Keratinocyte (primary cell): ENCODE measurements at regions not wholly inside any gene's neighbourhood (a gene's known extent, or its start where the extent isn't known, plus 50 kb on each side); places are given as distances from the start of the nearest gene placed in this dataset.

ENCODE experiments used
- DNase-seq: peaks from one replicate; pipeline ENCODE4 v3.0.0-alpha.2; 2011; ENCODE audit warnings: low read depth, missing footprints, low spot score
- FAIRE-seq: peaks from 2 replicates; lab custom pipeline; 2011; peaks lifted over from hg19 to GRCh38; lab: Jason Lieb, UNC
- H2AFZ ChIP-seq: 2 replicates; pipeline ENCODE4 v1.6.0; 2012; ENCODE audit warnings: low read length, control low read depth, inconsistent platforms; ENCODE audit not compliant: control insufficient read depth
- H3K27ac ChIP-seq: 2 replicates; pipeline ENCODE4 v1.5.1; 2011; ENCODE audit warnings: low read length; ENCODE audit not compliant: control insufficient read depth, insufficient read depth
- H3K27me3 ChIP-seq: 3 replicates; pipeline ENCODE4 v1.6.0; 2011; ENCODE audit warnings: low read length; ENCODE audit not compliant: control insufficient read depth, insufficient read depth; ENCODE audit errors: extremely low read depth
- H3K36me3 ChIP-seq, 2 experiments: 2 replicates in 1 of 2; 3 replicates in 1 of 2; pipeline ENCODE4 v1.5.1; 2011; ENCODE audit warnings: low read length in 2 of 2, mild to moderate bottlenecking in 1 of 2; ENCODE audit not compliant: control insufficient read depth in 2 of 2, insufficient read depth in 2 of 2; ENCODE audit errors: extremely low read depth in 1 of 2
- H3K4me1 ChIP-seq: 3 replicates; pipeline ENCODE4 v1.5.1; 2011; ENCODE audit warnings: low read length; ENCODE audit not compliant: control insufficient read depth, insufficient read depth; ENCODE audit errors: extremely low read depth
- H3K4me2 ChIP-seq: 3 replicates; pipeline ENCODE4 v1.6.0; 2011; ENCODE audit warnings: low read depth, low read length; ENCODE audit not compliant: control insufficient read depth, insufficient read depth; ENCODE audit errors: extremely low read depth
- H3K4me3 ChIP-seq, 3 experiments: fragments of 200-600 bp in 1 of 3; sonication (generic) in 1 of 3; 2 replicates in 2 of 3; 3 replicates in 1 of 3; pipeline ENCODE4 v1.5.1; 2011 to 2016; ENCODE audit warnings: low read length in 3 of 3, mild to moderate bottlenecking in 3 of 3, control low read depth in 2 of 3, inconsistent platforms in 1 of 3, low read depth in 1 of 3, mixed read lengths in 1 of 3, mixed run types in 1 of 3, moderate library complexity in 1 of 3; ENCODE audit not compliant: control insufficient read depth in 2 of 3, insufficient read depth in 2 of 3; ENCODE audit errors: extremely low read depth in 1 of 3
- H3K79me2 ChIP-seq: 2 replicates; pipeline ENCODE4 v1.6.0; 2012; ENCODE audit warnings: low read length; ENCODE audit not compliant: control insufficient read depth, insufficient read depth
- H3K9ac ChIP-seq: 3 replicates; pipeline ENCODE4 v1.6.0; 2011; ENCODE audit warnings: low read length; ENCODE audit not compliant: control insufficient read depth, insufficient read depth; ENCODE audit errors: extremely low read depth
- H3K9me1 ChIP-seq: 3 replicates; pipeline ENCODE4 v1.6.0; 2011; ENCODE audit warnings: low read length; ENCODE audit not compliant: control insufficient read depth, insufficient read depth; ENCODE audit errors: extremely low read depth
- H3K9me3 ChIP-seq: 2 replicates; pipeline ENCODE4 v1.5.1; 2012; ENCODE audit warnings: low read depth, low read length; ENCODE audit not compliant: control insufficient read depth
- H4K20me1 ChIP-seq: 3 replicates; pipeline ENCODE4 v1.6.0; 2011; ENCODE audit warnings: low read length; ENCODE audit not compliant: control insufficient read depth, insufficient read depth; ENCODE audit errors: extremely low read depth
- EZH2 ChIP-seq: IDR thresholded peaks from one replicate; pipeline ENCODE4 v1.6.1; 2012; ENCODE audit warnings: inconsistent platforms, mild to moderate bottlenecking, low read length, moderate library complexity
- dilution Hi-C: fragments of 300-500 bp; cut with MboI; formaldehyde crosslinking; loops from one replicate; pipeline ENCODE4 v1.7.0; 2020; ENCODE audit warnings: low sequenced_read_pairs; ENCODE audit not compliant: extremely low pct_ligation_motif_present
- TF ChIP-seq, protein P1 (sequence below), 3 experiments: IDR thresholded peaks in 1 of 3; conservative IDR thresholded peaks in 1 of 3; optimal IDR thresholded peaks in 1 of 3; 2 replicates in 2 of 3; 3 replicates in 1 of 3; pipeline versions ENCODE3 to v1.5.1; 2011; ENCODE audit warnings: low read length in 3 of 3, mild to moderate bottlenecking in 3 of 3, moderate library complexity in 2 of 3, control low read depth in 1 of 3, inconsistent platforms in 1 of 3; ENCODE audit not compliant: insufficient read depth in 2 of 3; ENCODE audit errors: extremely low read depth in 1 of 3

DNA sequence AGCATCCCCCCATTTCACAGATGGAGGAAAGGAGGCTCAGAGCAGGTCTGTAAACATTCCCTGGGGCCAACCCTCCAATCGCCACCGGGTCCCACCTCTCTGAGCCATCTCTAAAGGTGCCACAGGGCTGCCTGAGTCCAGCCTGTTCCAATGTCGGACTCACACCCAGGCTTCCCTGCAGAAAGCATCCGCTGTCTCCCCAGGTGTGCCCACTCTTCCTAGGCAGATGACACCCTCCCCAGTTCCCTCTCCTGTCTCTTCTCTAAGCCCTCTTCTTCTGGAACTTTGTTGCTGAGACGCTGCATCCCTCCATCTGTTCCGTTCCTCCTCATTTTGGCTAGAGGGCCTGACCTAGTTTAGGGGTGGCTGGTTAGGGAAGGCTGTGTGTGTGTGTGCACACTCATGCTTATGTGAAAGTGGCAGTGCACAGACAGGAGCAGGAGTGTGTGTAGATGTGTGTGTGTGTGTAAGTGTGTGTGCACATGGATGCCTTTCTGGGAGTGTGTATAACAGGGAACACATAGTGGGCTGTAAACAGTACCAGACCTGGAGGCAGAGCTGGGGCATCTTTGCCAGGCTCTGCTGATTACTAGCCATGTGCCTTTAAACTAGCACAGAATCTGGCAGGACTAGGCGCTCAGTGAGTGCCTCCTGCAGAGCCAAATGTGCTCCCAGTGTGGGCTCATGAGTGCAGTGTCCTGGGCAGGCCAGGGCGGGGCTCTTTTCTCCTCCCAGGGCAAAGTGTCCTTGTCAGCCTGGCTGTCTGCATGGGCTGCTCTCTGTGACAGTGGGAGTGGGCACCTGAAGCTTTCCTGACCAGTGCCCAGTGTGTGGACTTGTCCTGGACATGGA lies 77.3 kb upstream of the NECTIN1 start:
- Histone ChIP-seq H3K79me2 (no peaks in the 10 kb centered on the region), H3K27ac (no peak overlapping the region), H3K27me3 (peaks cover 32% of the 10 kb centered on the region), H4K20me1 (peaks cover under 1% of the 10 kb centered on the region), H3K9me1 (no peaks in the 10 kb centered on the region), H3K4me1 (peaks cover 8% of the 10 kb centered on the region), H2AFZ (no peak overlapping the region), H3K4me3 (no peak overlapping the region), H3K9ac (no peak overlapping the region), H3K9me3 (no peaks in the 10 kb centered on the region), H3K4me2 (no peak overlapping the region), H3K36me3 (no peaks in the 10 kb centered on the region)
- dilution Hi-C loops, result no loop called here
- no peak for DNase-seq
- FAIRE-seq, result no peak
- TF ChIP-seq, protein P1, sequence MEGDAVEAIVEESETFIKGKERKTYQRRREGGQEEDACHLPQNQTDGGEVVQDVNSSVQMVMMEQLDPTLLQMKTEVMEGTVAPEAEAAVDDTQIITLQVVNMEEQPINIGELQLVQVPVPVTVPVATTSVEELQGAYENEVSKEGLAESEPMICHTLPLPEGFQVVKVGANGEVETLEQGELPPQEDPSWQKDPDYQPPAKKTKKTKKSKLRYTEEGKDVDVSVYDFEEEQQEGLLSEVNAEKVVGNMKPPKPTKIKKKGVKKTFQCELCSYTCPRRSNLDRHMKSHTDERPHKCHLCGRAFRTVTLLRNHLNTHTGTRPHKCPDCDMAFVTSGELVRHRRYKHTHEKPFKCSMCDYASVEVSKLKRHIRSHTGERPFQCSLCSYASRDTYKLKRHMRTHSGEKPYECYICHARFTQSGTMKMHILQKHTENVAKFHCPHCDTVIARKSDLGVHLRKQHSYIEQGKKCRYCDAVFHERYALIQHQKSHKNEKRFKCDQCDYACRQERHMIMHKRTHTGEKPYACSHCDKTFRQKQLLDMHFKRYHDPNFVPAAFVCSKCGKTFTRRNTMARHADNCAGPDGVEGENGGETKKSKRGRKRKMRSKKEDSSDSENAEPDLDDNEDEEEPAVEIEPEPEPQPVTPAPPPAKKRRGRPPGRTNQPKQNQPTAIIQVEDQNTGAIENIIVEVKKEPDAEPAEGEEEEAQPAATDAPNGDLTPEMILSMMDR (optimal IDR thresholded peaks at IDR 0.05 in 1 of 3, IDR thresholded peaks at IDR 0.05 in 1 of 3, conservative IDR thresholded peaks at IDR 0.05 in 1 of 3; ENCODE audit: extremely low read depth in 1 of 3, insufficient read depth in 2 of 3, low read length in 3 of 3), result no peak
- TF ChIP-seq EZH2, result no peak

DNA sequence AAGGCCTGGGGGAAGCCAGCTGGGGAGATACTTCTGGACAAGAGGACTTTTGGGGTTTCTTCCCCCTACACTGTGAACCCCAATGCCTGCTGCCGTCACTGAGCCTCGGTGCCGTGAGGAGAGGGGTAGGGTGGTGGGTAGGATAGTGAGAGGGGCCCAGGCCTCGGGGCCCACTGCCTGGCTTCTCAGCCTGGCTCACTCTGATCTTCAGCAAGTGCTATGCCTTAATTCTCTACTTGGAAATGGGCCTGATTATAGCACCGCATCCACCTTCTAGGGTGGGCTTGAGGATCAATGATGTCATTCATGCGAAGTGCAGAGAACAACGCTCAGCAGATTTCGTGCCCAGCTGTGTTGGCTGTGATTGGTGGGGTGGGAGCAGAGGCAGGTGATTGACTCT lies 76.7 kb upstream of the NECTIN1 start:
- no peaks in the 10 kb centered on the region for H3K9me1 ChIP-seq
- TF ChIP-seq, protein P1 (optimal IDR thresholded peaks at IDR 0.05 in 1 of 3, IDR thresholded peaks at IDR 0.05 in 1 of 3, conservative IDR thresholded peaks at IDR 0.05 in 1 of 3; ENCODE audit: extremely low read depth in 1 of 3, insufficient read depth in 2 of 3, low read length in 3 of 3), result no peak
- no peak for TF ChIP-seq EZH2
- no peak for DNase-seq
- H4K20me1 ChIP-seq, result peaks cover 2% of the 10 kb centered on the region
- peaks cover 3% of the 10 kb centered on the region for H3K4me1 ChIP-seq
- dilution Hi-C loops, result no loop called here
- no peak overlapping the region for H3K4me3 ChIP-seq
- no peak for FAIRE-seq
- H3K36me3 ChIP-seq, result no peaks in the 10 kb centered on the region
- no peak overlapping the region for H3K4me2 ChIP-seq
- peaks cover 35% of the 10 kb centered on the region for H3K27me3 ChIP-seq
- no peak overlapping the region for H3K27ac ChIP-seq
- H3K79me2 ChIP-seq, result no peaks in the 10 kb centered on the region
- H2AFZ ChIP-seq, result no peak overlapping the region
- H3K9ac ChIP-seq, result no peak overlapping the region
- H3K9me3 ChIP-seq, result no peaks in the 10 kb centered on the region
